ENCODE measurements at regions not wholly inside any gene's neighbourhood (a gene's known extent, or its start where the extent isn't known, plus 50 kb on each side); places are given as distances from the start of the nearest gene placed in this dataset.

- no peak for TF ChIP-seq CTCF (conservative IDR thresholded peaks at IDR 0.05; ENCODE audit: low read length)
- H3K4me3 ChIP-seq (ENCODE audit: low read length), result no peak overlapping the region
- DNase-seq (ENCODE audit: low read depth), result no peak
These were observed 133.4 kb downstream of the NDUFA10 start for GRCh38 chr2:239891698-239892097.

DNA sequence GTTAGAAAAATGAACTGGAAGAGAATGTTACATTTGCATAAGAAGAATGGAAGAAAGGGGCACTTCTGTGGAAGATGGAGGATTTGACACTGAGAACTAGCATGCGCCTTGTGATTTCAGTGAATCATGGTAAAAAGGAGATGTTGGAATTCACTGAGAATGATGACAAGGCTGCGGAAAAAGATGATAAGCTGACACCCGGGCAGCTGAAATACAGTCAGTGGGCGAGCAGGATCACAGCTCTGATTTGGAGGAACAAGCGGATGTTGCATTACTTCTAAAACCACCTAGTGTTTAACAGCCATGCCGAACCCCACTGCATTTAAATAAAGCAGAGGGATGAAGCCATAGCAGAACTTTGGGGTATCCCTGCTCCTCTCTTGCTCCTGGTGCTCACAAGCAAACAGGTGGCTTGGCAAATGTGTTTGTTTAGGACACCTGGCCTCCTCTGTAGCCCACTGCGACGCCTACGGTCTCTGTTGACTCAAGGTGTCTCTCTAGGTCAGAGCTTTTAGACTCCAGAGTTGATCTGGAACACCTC, 134.9 kb downstream of the NDUFA10 start:
- no peak overlapping the region for H3K4me3 ChIP-seq (ENCODE audit: low read length)
- DNase-seq (ENCODE audit: low read depth), result no peak
- TF ChIP-seq CTCF (conservative IDR thresholded peaks at IDR 0.05; ENCODE audit: low read length), result no peak

GRCh38 chr2:239889641-239890121, 135.5 kb downstream of the NDUFA10 start:
- no peak overlapping the region for H3K4me3 ChIP-seq (ENCODE audit: low read length)
- no peak for TF ChIP-seq CTCF (conservative IDR thresholded peaks at IDR 0.05; ENCODE audit: low read length)
- DNase-seq (ENCODE audit: low read depth), result no peak

- TF ChIP-seq CTCF (conservative IDR thresholded peaks at IDR 0.05; ENCODE audit: low read length), result no peak
- no peak for DNase-seq (ENCODE audit: low read depth)
These were observed 137.5 kb downstream of the NDUFA10 start for GRCh38 chr2:239887604-239888003.

GRCh38 chr2:239886781-239887180, 138.4 kb downstream of the NDUFA10 start:
- no peak for TF ChIP-seq CTCF (conservative IDR thresholded peaks at IDR 0.05; ENCODE audit: low read length)
- H3K4me3 ChIP-seq (ENCODE audit: low read length), result no peak overlapping the region
- DNase-seq (ENCODE audit: low read depth), result no peak

More at GRCh38 chr2:239887604-239888003, 137.5 kb downstream of the NDUFA10 start:
- no peak overlapping the region for H3K4me3 ChIP-seq (ENCODE audit: low read length)

GRCh38 chr2:239884875-239885274, 140.3 kb downstream of the NDUFA10 start:
- H3K4me3 ChIP-seq (ENCODE audit: low read length), result no peak overlapping the region
- no peak for TF ChIP-seq CTCF (conservative IDR thresholded peaks at IDR 0.05; ENCODE audit: low read length)
- no peak for DNase-seq (ENCODE audit: low read depth)

DNA sequence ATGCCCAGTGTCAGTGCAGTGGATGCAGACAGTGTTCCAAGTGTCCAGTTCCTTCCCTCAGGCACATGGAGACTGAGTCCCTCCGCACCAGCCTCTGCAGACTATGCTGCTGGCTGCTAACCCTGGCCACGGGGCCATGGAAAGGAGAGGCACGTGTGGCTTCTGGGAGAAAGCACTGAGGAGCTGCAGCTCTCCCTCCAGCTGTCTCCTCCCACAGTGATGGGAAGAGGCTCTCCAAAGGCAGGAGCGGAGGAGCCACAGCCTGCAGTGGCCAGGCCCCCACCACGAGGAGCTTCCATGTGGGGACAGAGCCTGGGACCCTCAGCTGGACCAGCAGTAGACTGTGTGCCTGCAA, 141.1 kb downstream of the NDUFA10 start:
- DNase-seq (ENCODE audit: low read depth), result no peak
- TF ChIP-seq CTCF (conservative IDR thresholded peaks at IDR 0.05; ENCODE audit: low read length), result no peak
- no peak overlapping the region for H3K4me3 ChIP-seq (ENCODE audit: low read length)
